Esophagus muscularis mucosa (tissue), 4 donors: ENCODE measurements at regions not wholly inside any gene's neighbourhood (a gene's known extent, or its start where the extent isn't known, plus 50 kb on each side); places are given as distances from the start of the nearest gene placed in this dataset.

Experiments
- DNase-seq: peaks from one replicate; pipeline ENCODE4 v3.0.0-alpha.2; 2017; ENCODE audit errors: extremely low spot score
- H3K27ac ChIP-seq, 4 donors: fragments of 200-600 bp; sonication (generic); replicated peaks in 1 of 4; 1 replicate in 3 of 4; 2 replicates in 1 of 4; pipeline ENCODE4 v1.5.1; 2016 to 2019; ENCODE audit warnings: mild to moderate bottlenecking in 1 of 4
- H3K27me3 ChIP-seq, 4 donors: fragments of 200-600 bp; sonication (generic); one replicate each; pipeline versions ENCODE4 v1.5.1 to v1.6.0; 2016 to 2019
- H3K36me3 ChIP-seq, 4 donors: fragments of 200-600 bp; sonication (generic); one replicate each; pipeline ENCODE4 v1.5.1; 2016 to 2019
- H3K4me1 ChIP-seq, 4 donors: fragments of 200-600 bp; sonication (generic); one replicate each; pipeline ENCODE4 v1.5.1; 2016 to 2019
- H3K4me3 ChIP-seq, 4 donors: fragments of 200-600 bp; sonication (generic); 1 replicate in 2 of 4; 2 replicates in 2 of 4; pipeline ENCODE4 v1.5.1; 2016 to 2019; ENCODE audit warnings: mild to moderate bottlenecking in 4 of 4, moderate library complexity in 1 of 4
- H3K9me3 ChIP-seq, 4 donors: fragments of 200-600 bp; sonication (generic); 1 replicate in 3 of 4; 2 replicates in 1 of 4; pipeline ENCODE4 v1.5.1; 2016 to 2019
- EP300 ChIP-seq: sonication (generic); formaldehyde crosslinking; IDR thresholded peaks from one replicate; pipeline ENCODE4 v1.6.1; 2017; ENCODE audit warnings: antibody characterized with exemption
- POLR2A ChIP-seq: fragments of 450-650 bp; IDR thresholded peaks from one replicate; pipeline ENCODE4 v1.6.1; 2017; ENCODE audit warnings: antibody characterized with exemption, moderate library complexity, mild to moderate bottlenecking, low read depth
- POLR2AphosphoS5 ChIP-seq, 2 donors: sonication (generic); formaldehyde crosslinking; IDR thresholded peaks; one replicate each; pipeline ENCODE4 v1.6.1; 2017; ENCODE audit warnings: antibody characterized with exemption in 2 of 2
- WGBS: methylation state at CpG from one replicate; pipeline ENCODE4 v1.1.5; 2018; 5-methylcytosine and 5-hydroxymethylcytosine counted together
- intact Hi-C: fragments of 100-400 bp; cut with DNase I; formaldehyde crosslinking; loops from one replicate; pipeline ENCODE4 v1.15.1; 2023
- TF ChIP-seq, protein P1 (sequence below), 3 experiments: fragments of 200-600 bp in 2 of 3; fragments of 450-650 bp in 1 of 3; sonication (generic) in 2 of 3; IDR thresholded peaks; one replicate each; pipeline ENCODE4 v1.5.1; 2017 to 2019; ENCODE audit warnings: antibody characterized with exemption in 3 of 3, mild to moderate bottlenecking in 2 of 3, moderate library complexity in 1 of 3

DNA sequence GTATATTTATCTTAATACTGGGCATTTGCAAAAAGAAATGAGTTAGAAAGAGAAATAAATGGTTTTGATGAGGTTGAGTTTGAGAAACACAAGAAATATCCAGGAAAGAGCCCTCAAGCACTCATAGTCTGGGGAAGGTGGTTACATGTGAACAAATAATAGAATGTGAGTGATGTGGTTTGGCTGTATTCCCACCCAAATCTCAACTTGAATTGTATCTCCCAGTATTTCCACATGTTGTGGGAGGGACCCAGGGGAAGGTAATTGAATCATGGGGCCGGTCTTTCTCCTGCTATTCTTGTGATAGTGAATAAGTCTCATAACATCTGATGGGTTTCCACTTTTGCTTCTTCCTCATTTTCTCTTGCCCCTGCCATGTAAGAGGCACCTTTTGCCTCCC, 334.1 kb downstream of the COL12A1 start:
- no peaks in the 10 kb centered on the region for H3K36me3 ChIP-seq
- TF ChIP-seq POLR2AphosphoS5 (IDR thresholded peaks at IDR 0.05) (no peak), EP300 (no peak), POLR2A (no peak)
- TF ChIP-seq, protein P1, sequence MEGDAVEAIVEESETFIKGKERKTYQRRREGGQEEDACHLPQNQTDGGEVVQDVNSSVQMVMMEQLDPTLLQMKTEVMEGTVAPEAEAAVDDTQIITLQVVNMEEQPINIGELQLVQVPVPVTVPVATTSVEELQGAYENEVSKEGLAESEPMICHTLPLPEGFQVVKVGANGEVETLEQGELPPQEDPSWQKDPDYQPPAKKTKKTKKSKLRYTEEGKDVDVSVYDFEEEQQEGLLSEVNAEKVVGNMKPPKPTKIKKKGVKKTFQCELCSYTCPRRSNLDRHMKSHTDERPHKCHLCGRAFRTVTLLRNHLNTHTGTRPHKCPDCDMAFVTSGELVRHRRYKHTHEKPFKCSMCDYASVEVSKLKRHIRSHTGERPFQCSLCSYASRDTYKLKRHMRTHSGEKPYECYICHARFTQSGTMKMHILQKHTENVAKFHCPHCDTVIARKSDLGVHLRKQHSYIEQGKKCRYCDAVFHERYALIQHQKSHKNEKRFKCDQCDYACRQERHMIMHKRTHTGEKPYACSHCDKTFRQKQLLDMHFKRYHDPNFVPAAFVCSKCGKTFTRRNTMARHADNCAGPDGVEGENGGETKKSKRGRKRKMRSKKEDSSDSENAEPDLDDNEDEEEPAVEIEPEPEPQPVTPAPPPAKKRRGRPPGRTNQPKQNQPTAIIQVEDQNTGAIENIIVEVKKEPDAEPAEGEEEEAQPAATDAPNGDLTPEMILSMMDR (IDR thresholded peaks at IDR 0.05), result no peak
- peaks cover 0 to 9% (median 3%) of the 10 kb centered on the region in 4 donors for H3K9me3 ChIP-seq
- no peak overlapping the region for H3K4me3 ChIP-seq
- H3K4me1 ChIP-seq, result peaks cover 0 to 29% (median 21%) of the 10 kb centered on the region in 4 donors
- peak overlapping the region in 3 of 4 donors; percentile 5 to 82 (median 77) for H3K27ac ChIP-seq
- H3K27me3 ChIP-seq, result no peaks in the 10 kb centered on the region
- 81% methylated on average over 1 of the region's 1 CpG for WGBS
- no peak for DNase-seq
- intact Hi-C loops, result loop anchor here (10.0 kb wide), 1 partner anchor 267 kb away; no protein-coding TSS in a partner anchor

DNA sequence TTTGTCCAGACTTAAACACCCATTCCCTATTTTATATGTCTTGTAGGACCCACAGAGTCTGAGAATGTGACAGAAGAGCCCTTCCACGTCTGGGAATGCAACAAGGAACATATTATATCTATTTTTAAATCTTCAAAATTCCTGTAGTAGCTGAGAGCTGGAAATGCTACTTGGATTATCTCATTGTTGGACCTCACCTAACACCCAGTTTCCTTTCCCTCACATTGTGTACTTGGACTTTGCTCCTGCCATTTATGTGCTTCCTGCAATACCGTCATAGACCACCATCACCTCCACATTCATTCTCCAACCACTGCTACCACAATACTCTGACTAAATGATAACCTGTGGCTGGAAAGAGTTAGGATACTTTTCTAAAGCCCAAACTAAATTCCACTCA, 335.4 kb downstream of the COL12A1 start:
- peak; percentile 5 for TF ChIP-seq EP300
- no peak for TF ChIP-seq POLR2A
- no peak for TF ChIP-seq POLR2AphosphoS5 (IDR thresholded peaks at IDR 0.05)
- TF ChIP-seq, protein P1 (IDR thresholded peaks at IDR 0.05), result peak in 1 of 3 experiments; percentile 36
- H3K27ac ChIP-seq, result peak overlapping the region in 2 of 4 donors; percentile 3 to 38
- intact Hi-C loops, result loop anchor here (10.0 kb wide), 1 partner anchor 266 kb away; no protein-coding TSS in a partner anchor
- DNase-seq, result no peak
- H3K27me3 ChIP-seq, result no peaks in the 10 kb centered on the region
- H3K36me3 ChIP-seq, result no peaks in the 10 kb centered on the region
- peaks cover 0 to 29% (median 21%) of the 10 kb centered on the region in 4 donors for H3K4me1 ChIP-seq
- 28% methylated on average over 2 of the region's 2 CpGs for WGBS
- no peak overlapping the region for H3K4me3 ChIP-seq
- peaks cover 0 to 9% (median 3%) of the 10 kb centered on the region in 4 donors for H3K9me3 ChIP-seq

GRCh38 chr6:74867291-74867690, 338.6 kb downstream of the COL12A1 start:
- Histone ChIP-seq H3K27ac (no peak overlapping the region), H3K27me3 (no peaks in the 10 kb centered on the region), H3K36me3 (no peaks in the 10 kb centered on the region), H3K9me3 (peaks cover 0 to 6% (median 3%) of the 10 kb centered on the region in 4 donors), H3K4me3 (no peak overlapping the region), H3K4me1 (peaks cover 0 to 13% (median 3%) of the 10 kb centered on the region in 4 donors)
- TF ChIP-seq POLR2A (no peak), EP300 (no peak), POLR2AphosphoS5 (IDR thresholded peaks at IDR 0.05) (no peak)
- TF ChIP-seq, protein P1 (IDR thresholded peaks at IDR 0.05), result no peak
- no peak for DNase-seq
- 82% methylated on average over 2 of the region's 2 CpGs for WGBS
- intact Hi-C loops, result no loop called here

- TF ChIP-seq POLR2A (no peak), EP300 (no peak), POLR2AphosphoS5 (IDR thresholded peaks at IDR 0.05) (no peak)
- TF ChIP-seq, protein P1 (IDR thresholded peaks at IDR 0.05), result no peak
- Histone ChIP-seq H3K4me3 (no peak overlapping the region), H3K4me1 (no peaks in the 10 kb centered on the region), H3K9me3 (no peaks in the 10 kb centered on the region), H3K27me3 (no peaks in the 10 kb centered on the region), H3K36me3 (no peaks in the 10 kb centered on the region), H3K27ac (no peak overlapping the region)
- intact Hi-C loops, result no loop called here
- no peak for DNase-seq
- WGBS, result 85% methylated on average over 1 of the region's 1 CpG
These were observed 341.9 kb downstream of the COL12A1 start for GRCh38 chr6:74863968-74864367.

DNA sequence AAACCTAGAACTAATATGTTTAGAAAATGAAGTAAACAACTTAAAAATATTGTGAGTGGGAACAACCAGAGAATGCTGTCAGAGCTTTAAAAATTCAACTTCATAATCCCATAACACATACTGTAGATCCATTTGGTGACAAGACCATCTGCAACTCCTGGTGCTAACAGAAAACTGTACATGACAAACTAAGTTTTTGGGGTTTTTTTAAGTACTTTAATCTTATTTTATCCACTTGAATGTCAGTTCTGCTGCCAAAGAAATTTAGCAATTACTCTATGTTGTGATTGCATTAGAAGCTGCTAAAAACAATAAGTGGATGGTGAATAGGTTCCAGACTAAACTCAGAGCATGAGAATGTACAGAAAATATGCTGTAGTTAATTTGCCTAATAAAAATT, 345.4 kb downstream of the COL12A1 start:
- no peaks in the 10 kb centered on the region for H3K27me3 ChIP-seq
- intact Hi-C loops, result no loop called here
- no peak overlapping the region for H3K4me3 ChIP-seq
- H3K36me3 ChIP-seq, result no peaks in the 10 kb centered on the region
- no peak for DNase-seq
- no peak for TF ChIP-seq POLR2AphosphoS5 (IDR thresholded peaks at IDR 0.05)
- TF ChIP-seq, protein P1 (IDR thresholded peaks at IDR 0.05), result no peak
- no peak for TF ChIP-seq EP300
- no peak for TF ChIP-seq POLR2A
- H3K9me3 ChIP-seq, result no peaks in the 10 kb centered on the region
- no peak overlapping the region for H3K27ac ChIP-seq
- no peaks in the 10 kb centered on the region for H3K4me1 ChIP-seq
